ENCODE measurements at regions not wholly inside any gene's neighbourhood (a gene's known extent, or its start where the extent isn't known, plus 50 kb on each side); places are given as distances from the start of the nearest gene placed in this dataset.
"Not testable (repeated sequence)": the region's sequence is repeated elsewhere in the genome, so short reads cannot be mapped to it uniquely, and the experiment has no call there.

GRCh38 chr6:842141-842540 is 149.2 kb upstream of the EXOC2 start:
- no peak for DNase-seq

DNA sequence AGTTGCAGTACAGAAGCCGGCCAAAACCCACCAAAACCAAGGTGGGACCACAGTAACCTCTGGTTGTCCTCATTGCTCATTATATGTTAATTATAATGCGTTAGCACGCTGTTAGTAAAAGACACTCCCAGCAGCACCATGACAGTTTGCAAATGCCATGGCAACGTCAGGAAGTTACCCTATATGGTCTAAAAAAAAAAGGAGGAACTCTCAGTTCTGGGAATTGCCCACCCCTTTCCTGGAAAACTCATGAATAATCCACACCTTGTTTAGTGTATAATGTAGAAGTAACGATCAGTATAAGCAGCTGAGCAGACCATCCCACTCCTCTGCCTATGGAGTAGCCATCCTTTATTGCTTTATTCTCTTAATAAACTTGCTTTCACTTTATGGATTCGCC is 148.6 kb upstream of the EXOC2 start:
- DNase-seq: no peak

DNA sequence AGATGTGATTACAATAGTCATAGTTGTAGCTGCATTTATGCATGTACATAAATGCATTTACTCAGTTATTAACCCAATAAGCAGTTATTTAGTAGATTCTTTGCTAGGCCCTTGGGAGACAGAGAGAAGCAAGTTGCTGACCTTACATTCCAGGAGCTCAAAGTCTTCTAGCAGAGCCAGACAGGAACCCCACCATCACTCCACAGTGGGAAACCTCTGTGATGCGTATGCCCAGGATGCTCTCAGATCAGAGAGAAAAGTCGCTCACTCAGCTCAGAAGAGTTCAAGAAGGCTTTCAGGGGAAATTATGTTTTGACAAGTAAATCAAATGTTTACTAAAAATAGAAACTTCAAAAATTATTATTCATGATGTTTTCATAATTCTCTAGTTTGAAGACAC is 146.3 kb upstream of the EXOC2 start:
- DNase-seq: no peak

GRCh38 chr6:837380-837779 is 144.4 kb upstream of the EXOC2 start:
- DNase-seq: no peak

- DNase-seq: no peak
Observed at GRCh38 chr6:836276-836853, 143.4 kb upstream of the EXOC2 start.

GRCh38 chr6:835476-836160 is 142.7 kb upstream of the EXOC2 start:
- no peak for DNase-seq

GRCh38 chr6:834866-835265 is 141.9 kb upstream of the EXOC2 start:
- DNase-seq: no peak

GRCh38 chr6:834190-834589 is 141.3 kb upstream of the EXOC2 start:
- no peak for DNase-seq

GRCh38 chr6:832804-833203 is 139.9 kb upstream of the EXOC2 start:
- DNase-seq: not testable (repeated sequence)

DNA sequence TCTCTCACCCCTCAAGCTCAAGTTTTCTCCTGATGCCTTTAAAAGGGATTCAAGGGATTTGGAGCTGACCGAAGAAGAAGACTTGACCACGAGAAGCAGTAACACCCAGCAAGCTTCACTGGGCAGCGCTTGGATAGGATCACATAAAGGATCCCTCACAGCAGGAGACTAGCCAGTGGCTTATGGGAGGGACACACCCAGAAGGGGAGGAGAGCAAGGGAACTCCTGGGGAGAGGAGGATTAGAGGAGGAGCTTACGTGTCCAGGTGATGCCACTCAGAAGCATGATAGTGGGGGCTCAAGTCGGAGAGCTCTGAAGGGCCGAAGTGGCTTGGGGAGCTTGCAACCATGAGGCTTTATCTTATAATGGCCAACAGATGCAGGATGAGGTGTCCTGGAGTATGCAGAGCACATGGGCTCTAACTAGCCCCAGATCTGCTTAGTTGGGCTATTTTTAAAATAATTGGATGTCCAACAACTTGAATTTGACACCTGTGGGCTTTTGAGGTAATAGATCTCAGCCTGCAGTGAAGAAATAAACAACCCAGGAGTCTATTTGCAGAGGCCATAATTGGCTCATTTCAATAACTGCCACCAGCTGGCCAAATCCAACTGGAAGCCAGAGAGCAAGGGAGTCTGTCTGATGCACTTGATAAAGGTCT is 137.9 kb upstream of the EXOC2 start:
- no peak for DNase-seq

DNA sequence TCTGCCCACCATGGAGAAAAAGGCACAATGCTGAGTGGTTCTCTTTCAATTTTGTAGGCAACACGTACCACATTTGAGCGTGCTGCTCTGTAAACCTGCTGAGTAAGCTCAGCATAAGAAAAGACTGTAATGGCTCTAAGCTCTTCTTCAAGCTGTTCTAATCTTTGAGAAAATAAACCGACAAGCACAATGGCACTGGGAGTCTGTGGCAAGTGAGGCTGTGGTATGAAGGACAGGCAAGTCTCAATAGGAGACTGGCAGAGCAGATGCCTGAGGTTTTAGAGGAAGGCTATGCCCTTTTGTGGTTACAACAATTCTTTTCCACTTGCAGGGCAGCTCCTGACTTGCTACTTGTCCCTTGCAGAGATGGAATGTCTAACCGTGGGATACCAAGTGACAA is 136.7 kb upstream of the EXOC2 start:
- DNase-seq: no peak

DNA sequence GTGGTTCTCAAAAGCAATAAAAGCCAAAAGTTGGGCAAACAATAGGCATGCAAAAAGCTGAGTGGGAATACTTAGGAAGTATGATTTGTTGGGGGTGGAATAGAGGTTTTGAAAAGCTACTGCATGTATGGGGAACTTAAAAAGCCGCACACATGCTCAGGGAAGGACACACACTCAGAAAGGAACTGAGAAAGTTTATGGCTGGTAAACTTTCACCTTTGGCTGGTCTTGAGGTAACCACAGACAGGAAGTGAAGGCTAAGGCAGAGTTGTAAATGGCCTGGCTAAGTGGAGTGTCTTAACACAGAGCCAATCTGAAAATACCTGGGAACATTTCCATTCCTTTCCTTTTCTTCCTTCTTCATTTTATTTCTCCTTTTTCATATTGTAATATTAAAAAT is 134.5 kb upstream of the EXOC2 start:
- DNase-seq: no peak

GRCh38 chr6:819122-819521 is 126.2 kb upstream of the EXOC2 start:
- no peak for DNase-seq

DNA sequence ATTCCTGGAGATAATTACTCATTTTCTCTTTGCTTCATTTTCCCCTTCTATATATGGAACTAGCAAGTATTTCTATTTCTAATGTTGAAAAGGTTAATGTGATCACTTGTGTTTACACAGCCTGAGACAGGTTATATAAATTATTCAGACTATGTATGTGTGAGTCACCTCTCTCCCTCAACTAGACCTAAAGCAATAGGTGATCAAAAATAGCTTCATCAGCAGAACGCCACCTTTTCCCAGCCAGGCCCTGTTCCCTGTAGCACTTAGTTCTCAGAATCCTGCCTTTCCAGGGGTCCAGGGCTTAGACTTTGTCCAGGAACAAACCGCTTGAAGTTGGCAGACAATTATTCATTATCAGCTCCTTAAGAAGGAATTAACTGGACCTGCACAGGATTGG is 125.3 kb upstream of the EXOC2 start:
- no peak for DNase-seq

- DNase-seq: no peak
Observed at GRCh38 chr6:816510-817084, 123.7 kb upstream of the EXOC2 start.

DNA sequence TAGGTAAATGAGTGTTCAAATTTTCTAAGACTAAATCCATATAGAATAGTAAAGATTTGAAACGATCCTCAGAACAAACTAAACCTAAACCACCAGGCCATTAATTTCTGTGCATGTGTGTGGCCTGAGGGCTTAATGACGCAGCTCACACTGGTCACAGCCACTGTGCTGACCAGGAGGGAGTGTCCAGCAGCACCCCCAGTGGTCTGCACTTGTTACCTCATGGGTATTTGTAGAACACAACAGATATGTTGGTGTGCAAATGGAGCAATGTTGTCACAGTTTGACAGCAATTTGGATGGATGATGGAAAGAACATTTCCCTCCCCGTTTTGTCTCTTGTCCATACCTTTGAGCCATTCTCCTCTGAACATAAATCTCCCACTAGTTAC is 122.4 kb upstream of the EXOC2 start:
- no peak for DNase-seq

DNA sequence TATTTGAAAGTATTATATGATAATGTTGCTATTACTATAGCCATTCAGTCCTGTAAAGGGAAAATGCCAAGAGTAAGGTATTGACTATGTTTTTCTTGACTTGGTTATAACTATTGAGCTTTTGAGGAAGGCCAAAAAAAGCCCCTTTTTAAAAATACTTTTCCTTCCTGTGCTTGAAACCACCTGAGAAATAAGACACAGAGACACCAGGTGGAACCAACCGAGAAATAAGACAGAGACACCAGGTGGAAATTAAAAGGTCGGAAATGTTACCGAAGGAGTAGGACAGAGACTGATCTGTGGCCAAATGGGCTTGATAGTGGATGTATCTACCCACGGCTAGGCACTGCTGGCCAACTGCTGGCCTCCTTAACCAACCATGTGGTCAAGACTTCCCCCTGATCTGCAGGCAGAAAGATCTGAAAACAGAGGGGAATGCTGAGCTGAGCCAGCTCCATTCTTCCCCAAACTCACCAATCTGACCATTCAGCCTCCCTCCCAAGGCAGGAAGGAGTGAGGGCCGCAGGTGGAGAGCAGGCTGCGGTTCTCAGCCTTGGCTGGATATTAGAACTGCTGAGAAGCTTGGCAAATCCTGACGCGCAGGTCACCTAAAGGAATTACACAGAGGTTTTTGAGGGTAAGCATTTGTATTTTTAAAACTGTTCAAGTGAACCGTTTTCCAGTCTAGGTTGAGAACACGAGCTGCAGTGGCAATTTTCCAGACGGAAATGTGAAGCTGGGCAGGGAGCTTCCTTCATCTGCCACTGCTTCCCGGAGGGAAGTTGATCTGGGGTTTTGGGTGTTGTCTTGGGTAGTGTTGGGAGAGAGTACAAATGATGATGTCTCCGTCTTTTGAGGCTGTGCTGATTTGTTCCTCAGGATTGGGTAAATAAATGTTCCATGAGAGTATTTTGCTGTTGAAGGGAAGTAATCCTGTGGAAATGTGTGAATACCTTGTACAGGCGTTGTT is 121.7 kb upstream of the EXOC2 start:
- DNase-seq: no peak

GRCh38 chr6:811831-812230 is 118.9 kb upstream of the EXOC2 start:
- DNase-seq: peak; percentile 46

DNA sequence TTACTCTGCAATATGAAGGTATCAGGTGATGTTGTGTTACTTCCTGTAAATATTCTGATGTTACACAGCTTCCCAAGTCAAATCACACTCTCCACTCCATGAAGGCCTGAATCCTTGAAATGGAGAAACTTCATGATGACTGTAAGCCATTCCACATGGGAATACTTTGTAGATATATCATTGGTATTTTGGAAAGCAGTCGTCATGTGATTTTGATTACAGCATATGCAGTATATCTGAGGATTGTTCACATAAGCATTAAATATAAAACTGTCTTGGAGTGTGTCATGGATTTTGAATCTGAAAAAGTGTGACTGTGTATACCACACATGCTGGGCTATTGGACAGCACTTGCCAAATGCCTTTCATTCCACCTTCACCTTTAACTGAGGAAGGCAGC is 118.3 kb upstream of the EXOC2 start:
- peak; percentile 61 for DNase-seq

DNA sequence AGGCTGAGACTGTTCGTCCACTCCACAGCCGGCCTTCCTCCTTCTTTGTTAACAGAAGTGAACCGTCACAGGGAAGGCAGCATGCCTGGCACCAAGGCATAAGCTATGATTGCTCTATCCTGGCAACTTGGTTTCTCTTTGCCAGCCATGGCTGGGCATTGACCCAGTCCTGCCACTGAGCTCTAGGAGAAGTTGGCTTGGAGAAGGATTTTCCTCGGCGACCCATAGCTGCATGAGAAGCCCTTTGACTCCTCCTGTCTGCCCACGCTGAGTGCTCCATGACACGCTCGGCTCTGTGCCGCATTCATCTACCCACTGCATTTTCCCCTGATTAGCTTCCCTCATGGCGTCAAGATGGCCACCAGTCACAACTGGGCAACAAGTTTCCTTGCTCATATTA is 111.8 kb upstream of the EXOC2 start:
- no peak for DNase-seq

- DNase-seq: no peak
Observed at GRCh38 chr6:804317-804716, 111.4 kb upstream of the EXOC2 start.

DNA sequence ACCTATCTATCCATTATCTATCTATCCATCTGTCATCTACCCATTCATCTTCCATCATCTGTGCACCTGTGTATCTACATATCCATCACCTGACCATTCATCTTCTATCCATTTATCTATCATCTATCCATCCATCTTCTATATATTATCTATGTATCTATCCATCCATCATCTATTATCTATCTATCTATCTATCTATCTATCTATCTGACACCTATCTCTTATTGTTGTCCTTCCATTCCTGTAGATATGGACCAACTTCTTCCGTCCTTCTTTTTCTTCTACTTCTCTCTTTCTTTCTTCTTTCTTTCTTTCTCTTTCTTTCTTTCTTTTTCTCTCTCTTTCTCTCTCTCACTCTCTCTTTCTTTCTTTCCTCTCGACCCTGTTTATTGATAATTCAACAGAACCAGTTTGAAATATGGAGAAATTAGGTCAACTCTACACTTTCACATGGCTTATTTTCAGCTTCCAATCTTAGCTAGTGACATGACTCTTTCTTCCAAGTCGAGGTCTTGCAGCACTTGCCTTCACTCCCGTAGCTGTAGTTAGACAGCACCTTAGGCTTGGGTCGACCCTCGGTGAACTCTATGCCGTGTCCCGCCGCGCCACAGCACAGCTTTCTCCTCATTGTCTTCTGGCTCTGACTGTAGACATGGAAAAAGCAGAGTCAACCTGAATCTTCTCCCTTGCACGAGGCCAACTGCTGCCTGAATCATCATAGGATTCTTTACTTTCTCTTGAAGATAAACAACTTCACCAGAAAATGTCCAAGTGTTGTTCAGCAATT is 110.4 kb upstream of the EXOC2 start:
- no peak for DNase-seq

All from fibroblast of skin of abdomen (primary cell).